ENCODE measurements at regions not wholly inside any gene's neighbourhood (a gene's known extent, or its start where the extent isn't known, plus 50 kb on each side); places are given as distances from the start of the nearest gene placed in this dataset.
"Not testable (repeated sequence)": the region's sequence is repeated elsewhere in the genome, so short reads cannot be mapped to it uniquely, and the experiment has no call there.

DNA sequence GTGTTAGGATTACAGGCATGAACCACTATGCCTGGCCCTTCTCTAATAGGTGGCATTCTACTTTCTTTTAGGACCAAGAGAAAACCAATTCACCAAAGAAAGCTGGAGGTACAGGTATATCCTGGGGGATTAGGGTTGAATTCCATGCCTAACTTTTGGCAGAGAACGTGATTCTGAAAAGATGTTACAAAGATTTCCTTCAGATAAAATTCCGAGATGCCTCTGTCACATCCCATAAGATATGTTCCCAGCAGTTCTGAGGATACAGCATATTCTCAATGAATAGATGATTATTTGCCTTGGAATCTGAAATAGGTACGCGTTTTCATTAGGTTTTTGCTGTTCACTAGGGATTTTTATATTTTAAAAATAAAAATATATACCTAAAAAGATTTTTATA lies 111.9 kb upstream of the KRAS start:
- H3K9me3 ChIP-seq (ENCODE audit: control insufficient read depth in 1 of 2, low read length in 2 of 2) = no peaks in the 10 kb centered on the region
- no peaks in the 10 kb centered on the region for H3K36me3 ChIP-seq (ENCODE audit: insufficient read depth, low read length)
- Mint-ChIP-seq H3K4me1 (peaks cover 4 to 10% (median 7%) of the 10 kb centered on the region in 4 donors), H3K36me3 (no peaks in the 10 kb centered on the region), H3K9me3 (no peaks in the 10 kb centered on the region), H3K27me3 (no peaks in the 10 kb centered on the region), H3K27ac (no peak overlapping the region), H3K4me3 (no peak overlapping the region)
- H3K4me3 ChIP-seq (ENCODE audit: low read length in 2 of 2) = no peak overlapping the region
- intact Hi-C loops (cut with micrococcal nuclease) = no loop called here
- H3K27me3 ChIP-seq (ENCODE audit: insufficient read depth, low read length) = no peaks in the 10 kb centered on the region
- no peak overlapping the region for H3K27ac ChIP-seq (ENCODE audit: low read depth, low read length)
- ChIA-PET CTCF (ENCODE audit: partially characterized antibody) (interaction anchor here (1.4 kb wide), 1 partner anchor 25 kb away, joined by 5 read pairs; no protein-coding TSS in a partner anchor), POLR2A (ENCODE audit: partially characterized antibody) (interaction anchor here (0.8 kb wide), 1 partner anchor 15 kb away, joined by 3 read pairs; no protein-coding TSS in a partner anchor)
- DNase-seq = no peak
- H3K4me1 ChIP-seq (ENCODE audit: insufficient read depth, low read length) = peaks cover 11% of the 10 kb centered on the region

- Mint-ChIP-seq H3K27ac (no peak overlapping the region), H3K4me1 (peaks cover 4 to 10% (median 7%) of the 10 kb centered on the region in 4 donors), H3K36me3 (no peaks in the 10 kb centered on the region), H3K9me3 (no peaks in the 10 kb centered on the region), H3K4me3 (no peak overlapping the region), H3K27me3 (no peaks in the 10 kb centered on the region)
- Histone ChIP-seq H3K4me3 (ENCODE audit: low read length in 2 of 2) (no peak overlapping the region), H3K4me1 (ENCODE audit: insufficient read depth, low read length) (peaks cover 11% of the 10 kb centered on the region), H3K36me3 (ENCODE audit: insufficient read depth, low read length) (no peaks in the 10 kb centered on the region), H3K27me3 (ENCODE audit: insufficient read depth, low read length) (no peaks in the 10 kb centered on the region), H3K27ac (ENCODE audit: low read depth, low read length) (no peak overlapping the region), H3K9me3 (ENCODE audit: control insufficient read depth in 1 of 2, low read length in 2 of 2) (no peaks in the 10 kb centered on the region)
- intact Hi-C loops (cut with micrococcal nuclease) = no loop called here
- ChIA-PET POLR2A (ENCODE audit: partially characterized antibody) (interaction anchor here (0.7 to 1.3 kb wide), 2 partner anchors 19 to 38 kb away, joined by 3 read pairs; no protein-coding TSS in a partner anchor), CTCF (ENCODE audit: partially characterized antibody) (no interaction called here)
- DNase-seq = no peak
Measured at GRCh38 chr12:25361511-25361910, 110.8 kb upstream of the KRAS start.

- Histone ChIP-seq H3K27ac (ENCODE audit: low read depth, low read length) (no peak overlapping the region), H3K27me3 (ENCODE audit: insufficient read depth, low read length) (no peaks in the 10 kb centered on the region), H3K9me3 (ENCODE audit: control insufficient read depth in 1 of 2, low read length in 2 of 2) (no peaks in the 10 kb centered on the region), H3K36me3 (ENCODE audit: insufficient read depth, low read length) (no peaks in the 10 kb centered on the region), H3K4me3 (ENCODE audit: low read length in 2 of 2) (no peak overlapping the region), H3K4me1 (ENCODE audit: insufficient read depth, low read length) (no peaks in the 10 kb centered on the region)
- POLR2A ChIA-PET (ENCODE audit: partially characterized antibody) = no interaction called here
- no peaks in the 10 kb centered on the region for H3K9me3 Mint-ChIP-seq
- DNase-seq = no peak
- H3K27me3 Mint-ChIP-seq = no peaks in the 10 kb centered on the region
- intact Hi-C loops (cut with micrococcal nuclease) = no loop called here
- CTCF ChIA-PET (ENCODE audit: partially characterized antibody) = no interaction called here
- H3K27ac Mint-ChIP-seq = no peak overlapping the region
- no peaks in the 10 kb centered on the region for H3K4me1 Mint-ChIP-seq
- H3K4me3 Mint-ChIP-seq = no peak overlapping the region
- no peaks in the 10 kb centered on the region for H3K36me3 Mint-ChIP-seq
Measured at GRCh38 chr12:25357595-25357994, 106.9 kb upstream of the KRAS start.

DNA sequence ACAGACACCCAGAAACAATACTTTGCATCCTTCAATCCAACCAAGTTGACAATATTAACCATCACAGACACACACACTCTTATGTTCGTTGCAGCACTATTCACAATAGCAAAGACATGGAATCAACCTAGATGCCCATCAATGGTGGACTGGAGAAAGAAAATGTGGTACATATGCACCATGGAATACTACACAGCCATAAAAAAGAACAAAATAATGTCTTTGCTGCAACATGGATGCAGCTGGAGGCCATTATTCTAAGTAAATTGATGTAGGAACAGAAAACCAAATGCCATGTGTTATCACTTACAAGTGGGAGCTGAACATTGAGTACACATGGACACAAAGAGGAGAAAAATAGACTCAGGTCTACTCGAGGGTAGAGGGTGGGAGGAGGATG lies 102.2 kb upstream of the KRAS start:
- H3K9me3 ChIP-seq (ENCODE audit: control insufficient read depth in 1 of 2, low read length in 2 of 2); H3K27me3 ChIP-seq (ENCODE audit: insufficient read depth, low read length); H3K4me3 ChIP-seq (ENCODE audit: low read length in 2 of 2); DNase-seq; H3K27me3 Mint-ChIP-seq; CTCF ChIA-PET (ENCODE audit: partially characterized antibody); intact Hi-C loops (cut with micrococcal nuclease); H3K27ac Mint-ChIP-seq; H3K27ac ChIP-seq (ENCODE audit: low read depth, low read length); H3K4me3 Mint-ChIP-seq; POLR2A ChIA-PET (ENCODE audit: partially characterized antibody); H3K4me1 ChIP-seq (ENCODE audit: insufficient read depth, low read length); H3K36me3 Mint-ChIP-seq; H3K9me3 Mint-ChIP-seq; H3K36me3 ChIP-seq (ENCODE audit: insufficient read depth, low read length): not testable (repeated sequence)
- H3K4me1 Mint-ChIP-seq = peaks cover 3 to 13% (median 5%) of the 10 kb centered on the region in 4 donors

DNA sequence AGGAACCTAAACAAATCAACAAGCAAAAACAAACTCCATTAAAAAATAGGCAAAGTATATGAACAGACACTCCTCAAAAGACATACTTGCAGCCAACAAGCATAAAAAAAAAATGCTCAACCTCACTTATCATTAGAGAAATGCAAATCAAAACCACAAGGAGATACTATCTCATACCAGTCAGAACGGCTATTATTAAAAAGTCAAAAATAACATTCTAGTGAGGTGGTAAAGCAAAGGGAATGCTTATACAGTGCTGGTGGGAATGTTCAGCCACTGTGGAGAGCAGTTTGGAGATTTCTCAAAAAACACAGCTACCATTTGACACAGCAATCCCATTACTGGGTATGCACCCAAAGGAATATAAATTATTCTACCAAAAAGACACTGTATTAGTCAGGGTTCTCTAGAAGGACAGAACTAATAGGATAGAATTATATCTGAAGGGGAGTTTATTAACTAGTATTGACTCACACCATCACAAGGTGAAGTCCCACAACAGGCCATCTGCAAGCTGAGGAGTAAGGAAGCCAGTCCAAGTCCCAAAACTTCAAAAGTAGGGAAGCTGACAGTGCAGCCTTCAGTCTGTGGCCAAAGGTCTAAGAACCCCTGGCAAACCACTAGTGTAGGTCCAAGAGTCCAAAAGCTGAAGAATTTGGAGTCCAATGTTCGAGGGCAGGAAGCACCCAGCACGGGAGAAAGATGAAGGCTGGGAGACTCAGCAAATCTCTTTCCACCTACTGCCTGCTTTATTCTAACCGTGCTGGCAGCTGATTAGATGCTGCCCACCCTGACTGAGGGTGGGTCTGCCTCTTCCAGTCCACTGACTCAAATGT lies 101.6 kb upstream of the KRAS start:
- CTCF ChIA-PET (ENCODE audit: partially characterized antibody) = no interaction called here
- no peaks in the 10 kb centered on the region for H3K36me3 ChIP-seq (ENCODE audit: insufficient read depth, low read length)
- no peak overlapping the region for H3K27ac Mint-ChIP-seq
- H3K27ac ChIP-seq (ENCODE audit: low read depth, low read length) = no peak overlapping the region
- no peaks in the 10 kb centered on the region for H3K4me1 ChIP-seq (ENCODE audit: insufficient read depth, low read length)
- no peaks in the 10 kb centered on the region for H3K36me3 Mint-ChIP-seq
- H3K4me3 Mint-ChIP-seq = no peak overlapping the region
- H3K27me3 ChIP-seq (ENCODE audit: insufficient read depth, low read length) = no peaks in the 10 kb centered on the region
- no peak for DNase-seq
- no peaks in the 10 kb centered on the region for H3K9me3 ChIP-seq (ENCODE audit: control insufficient read depth in 1 of 2, low read length in 2 of 2)
- H3K4me3 ChIP-seq (ENCODE audit: low read length in 2 of 2) = no peak overlapping the region
- H3K27me3 Mint-ChIP-seq = peaks cover 0 to 3% of the 10 kb centered on the region in 2 donors
- peaks cover 0 to 2% (median 0%) of the 10 kb centered on the region in 8 donors for H3K9me3 Mint-ChIP-seq
- H3K4me1 Mint-ChIP-seq = peaks cover 3 to 13% (median 5%) of the 10 kb centered on the region in 4 donors
- POLR2A ChIA-PET (ENCODE audit: partially characterized antibody) = no interaction called here
- intact Hi-C loops (cut with micrococcal nuclease) = no loop called here

DNA sequence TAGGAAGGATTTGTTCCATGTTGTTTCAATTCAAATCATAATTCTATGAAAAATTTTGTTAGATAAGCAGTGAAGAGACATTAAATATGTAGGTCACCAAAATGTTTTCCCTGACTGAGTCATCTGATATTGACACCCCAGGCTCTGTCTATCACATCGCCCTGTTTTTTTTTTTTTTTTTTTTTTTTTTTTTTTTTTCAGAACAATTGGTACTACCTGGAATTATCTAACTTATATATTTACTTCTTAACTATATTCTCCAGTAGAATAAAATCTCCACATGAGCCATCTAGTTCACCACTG lies 97.8 kb upstream of the KRAS start:
- Mint-ChIP-seq H3K4me3 (no peak overlapping the region), H3K4me1 (peaks cover 3 to 13% (median 5%) of the 10 kb centered on the region in 4 donors), H3K27me3 (peaks cover 0 to 3% of the 10 kb centered on the region in 2 donors), H3K36me3 (no peaks in the 10 kb centered on the region), H3K27ac (no peak overlapping the region), H3K9me3 (peaks cover 0 to 2% (median 0%) of the 10 kb centered on the region in 8 donors)
- Histone ChIP-seq H3K36me3 (ENCODE audit: insufficient read depth, low read length) (no peaks in the 10 kb centered on the region), H3K4me1 (ENCODE audit: insufficient read depth, low read length) (no peaks in the 10 kb centered on the region), H3K27ac (ENCODE audit: low read depth, low read length) (no peak overlapping the region), H3K9me3 (ENCODE audit: control insufficient read depth in 1 of 2, low read length in 2 of 2) (no peaks in the 10 kb centered on the region), H3K27me3 (ENCODE audit: insufficient read depth, low read length) (no peaks in the 10 kb centered on the region), H3K4me3 (ENCODE audit: low read length in 2 of 2) (no peak overlapping the region)
- intact Hi-C loops (cut with micrococcal nuclease) = no loop called here
- no peak for DNase-seq
- CTCF ChIA-PET (ENCODE audit: partially characterized antibody) = interaction anchor here (1.4 kb wide), 1 partner anchor 13 kb away, joined by 3 read pairs; no protein-coding TSS in a partner anchor
- POLR2A ChIA-PET (ENCODE audit: partially characterized antibody) = interaction anchor here (2.2 kb wide), 1 partner anchor 29 kb away, joined by 5 read pairs; no protein-coding TSS in a partner anchor

DNA sequence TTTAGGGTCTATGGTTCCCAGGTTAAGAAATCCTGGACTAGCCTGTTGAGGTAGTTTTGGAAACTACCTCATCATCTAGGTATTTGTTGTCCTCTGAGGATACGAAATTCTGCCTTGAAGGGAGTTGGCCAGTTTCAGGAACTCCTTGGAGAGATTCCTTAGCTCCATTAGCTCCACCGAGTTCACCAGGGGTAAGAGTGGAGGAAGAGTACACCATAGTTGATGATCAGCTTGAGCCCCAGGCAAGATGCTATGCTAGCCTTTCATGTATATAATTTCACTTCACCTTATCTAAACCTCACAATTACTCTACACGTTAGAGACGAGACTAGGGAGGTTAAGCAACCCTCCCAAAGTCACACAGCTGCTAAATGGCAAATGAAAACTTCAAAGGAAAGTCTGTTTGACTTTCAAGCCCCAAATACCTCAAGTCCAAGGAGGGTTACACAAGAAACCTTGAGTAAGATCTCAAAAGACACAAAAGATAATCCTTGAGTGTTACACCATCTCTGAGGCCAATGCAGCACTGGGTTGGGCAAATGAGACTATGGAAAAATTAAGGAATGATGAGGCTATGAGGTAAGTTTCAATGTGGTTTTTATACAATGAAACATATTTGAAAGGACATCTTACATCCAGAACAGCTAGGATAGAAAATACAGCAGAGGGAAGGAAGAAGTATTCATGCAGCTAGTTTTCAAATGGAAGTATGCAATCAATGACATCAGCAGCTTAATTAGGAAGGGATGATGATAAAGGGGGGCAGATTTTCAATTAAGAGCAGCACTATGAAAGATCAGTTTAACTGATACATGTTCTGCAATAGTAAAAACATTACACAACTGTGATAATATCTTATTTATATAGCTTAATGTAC lies 97.2 kb upstream of the KRAS start:
- Mint-ChIP-seq H3K27me3 (peaks cover 0 to 3% of the 10 kb centered on the region in 2 donors), H3K9me3 (peaks cover 0 to 2% (median 0%) of the 10 kb centered on the region in 8 donors), H3K27ac (peak overlapping the region in 1 of 7 donors; percentile 51), H3K4me1 (peaks cover 3 to 13% (median 5%) of the 10 kb centered on the region in 4 donors), H3K36me3 (no peaks in the 10 kb centered on the region), H3K4me3 (no peak overlapping the region)
- H3K27ac ChIP-seq (ENCODE audit: low read depth, low read length) = no peak overlapping the region
- no peaks in the 10 kb centered on the region for H3K9me3 ChIP-seq (ENCODE audit: control insufficient read depth in 1 of 2, low read length in 2 of 2)
- POLR2A ChIA-PET (ENCODE audit: partially characterized antibody) = interaction anchor here (1.0 to 2.2 kb wide), 2 partner anchors 29 to 97 kb away, joined by 3 to 5 read pairs; partner anchors contain the start of gene KRAS
- CTCF ChIA-PET (ENCODE audit: partially characterized antibody) = interaction anchor here (1.0 to 1.4 kb wide), 2 partner anchors 12 to 39 kb away, joined by 3 read pairs; no protein-coding TSS in a partner anchor
- DNase-seq = no peak
- intact Hi-C loops (cut with micrococcal nuclease) = no loop called here
- no peak overlapping the region for H3K4me3 ChIP-seq (ENCODE audit: low read length in 2 of 2)
- no peaks in the 10 kb centered on the region for H3K27me3 ChIP-seq (ENCODE audit: insufficient read depth, low read length)
- no peaks in the 10 kb centered on the region for H3K4me1 ChIP-seq (ENCODE audit: insufficient read depth, low read length)
- no peaks in the 10 kb centered on the region for H3K36me3 ChIP-seq (ENCODE audit: insufficient read depth, low read length)

All from CD4-positive, alpha-beta memory T cell (primary cell).